ENCODE measurements at regions not wholly inside any gene's neighbourhood (a gene's known extent, or its start where the extent isn't known, plus 50 kb on each side); places are given as distances from the start of the nearest gene placed in this dataset.
"Not testable (repeated sequence)": the region's sequence is repeated elsewhere in the genome, so short reads cannot be mapped to it uniquely, and the experiment has no call there.

GRCh38 chr7:63106506-63107388 lies 891.9 kb upstream of the ZNF722 start:
- H3K4me3 ChIP-seq (ENCODE audit: low read depth, low read length): no peak overlapping the region
- H3K27me3 ChIP-seq (ENCODE audit: control insufficient read depth, insufficient read depth, low read length): no peaks in the 10 kb centered on the region
- H3K4me1 ChIP-seq (ENCODE audit: control insufficient read depth, insufficient read depth, low read length): no peaks in the 10 kb centered on the region
- H3K9ac ChIP-seq (ENCODE audit: low read depth, low read length): no peak overlapping the region
- peaks cover 43% of the 10 kb centered on the region for H3K9me3 ChIP-seq (ENCODE audit: control insufficient read depth, insufficient read depth, low read length)
- H3K36me3 ChIP-seq (ENCODE audit: control insufficient read depth, insufficient read depth, low read length): no peaks in the 10 kb centered on the region

GRCh38 chr7:63111511-63111910 lies 887.1 kb upstream of the ZNF722 start:
- H3K4me1 ChIP-seq (ENCODE audit: control insufficient read depth, insufficient read depth, low read length); H3K4me3 ChIP-seq (ENCODE audit: low read depth, low read length); H3K36me3 ChIP-seq (ENCODE audit: control insufficient read depth, insufficient read depth, low read length); H3K9ac ChIP-seq (ENCODE audit: low read depth, low read length); H3K27me3 ChIP-seq (ENCODE audit: control insufficient read depth, insufficient read depth, low read length): not testable (repeated sequence)
- H3K9me3 ChIP-seq (ENCODE audit: control insufficient read depth, insufficient read depth, low read length): peaks cover 36% of the 10 kb centered on the region

GRCh38 chr7:63112764-63113712 lies 885.6 kb upstream of the ZNF722 start:
- H3K9ac ChIP-seq (ENCODE audit: low read depth, low read length): no peak overlapping the region
- H3K9me3 ChIP-seq (ENCODE audit: control insufficient read depth, insufficient read depth, low read length): peaks cover 32% of the 10 kb centered on the region
- H3K36me3 ChIP-seq (ENCODE audit: control insufficient read depth, insufficient read depth, low read length): peaks cover 3% of the 10 kb centered on the region
- H3K27me3 ChIP-seq (ENCODE audit: control insufficient read depth, insufficient read depth, low read length): no peaks in the 10 kb centered on the region
- no peak overlapping the region for H3K4me3 ChIP-seq (ENCODE audit: low read depth, low read length)
- no peaks in the 10 kb centered on the region for H3K4me1 ChIP-seq (ENCODE audit: control insufficient read depth, insufficient read depth, low read length)

GRCh38 chr7:63113713-63114285 lies 884.9 kb upstream of the ZNF722 start:
- Histone ChIP-seq H3K27me3 (ENCODE audit: control insufficient read depth, insufficient read depth, low read length) (no peaks in the 10 kb centered on the region), H3K4me1 (ENCODE audit: control insufficient read depth, insufficient read depth, low read length) (no peaks in the 10 kb centered on the region), H3K9me3 (ENCODE audit: control insufficient read depth, insufficient read depth, low read length) (peaks cover 32% of the 10 kb centered on the region), H3K36me3 (ENCODE audit: control insufficient read depth, insufficient read depth, low read length) (peaks cover 3% of the 10 kb centered on the region), H3K4me3 (ENCODE audit: low read depth, low read length) (no peak overlapping the region), H3K9ac (ENCODE audit: low read depth, low read length) (no peak overlapping the region)

GRCh38 chr7:63114371-63114985 lies 884.2 kb upstream of the ZNF722 start:
- Histone ChIP-seq H3K4me3 (ENCODE audit: low read depth, low read length) (no peak overlapping the region), H3K36me3 (ENCODE audit: control insufficient read depth, insufficient read depth, low read length) (peaks cover 3% of the 10 kb centered on the region), H3K4me1 (ENCODE audit: control insufficient read depth, insufficient read depth, low read length) (no peaks in the 10 kb centered on the region), H3K9ac (ENCODE audit: low read depth, low read length) (no peak overlapping the region), H3K9me3 (ENCODE audit: control insufficient read depth, insufficient read depth, low read length) (peaks cover 31% of the 10 kb centered on the region), H3K27me3 (ENCODE audit: control insufficient read depth, insufficient read depth, low read length) (no peaks in the 10 kb centered on the region)
